ENCODE measurements at regions not wholly inside any gene's neighbourhood (a gene's known extent, or its start where the extent isn't known, plus 50 kb on each side); places are given as distances from the start of the nearest gene placed in this dataset.

GRCh38 chr11:69372589-69373250, 78.8 kb downstream of the MYEOV start:
- H3K27me3 ChIP-seq (ENCODE audit: control insufficient read depth in 2 of 2, insufficient read depth in 2 of 2, low read length in 2 of 2), result no peaks in the 10 kb centered on the region
- no peak overlapping the region for H3K27ac ChIP-seq (ENCODE audit: insufficient read depth, low read depth, low read length)
- intact Hi-C loops (cut with micrococcal nuclease), result no loop called here
- dilution Hi-C loops (cut with MboI; ENCODE audit: extremely low pct_ligation_motif_present, low sequenced_read_pairs), result no loop called here
- no peaks in the 10 kb centered on the region for H3K9me3 ChIP-seq (replicated peaks; ENCODE audit: control insufficient read depth, insufficient read depth, low read length)
- POLR2A ChIA-PET, result no interaction called here
- H3K9me1 ChIP-seq (replicated peaks; ENCODE audit: control insufficient read depth, extremely low read depth, insufficient read depth, low read length), result no peaks in the 10 kb centered on the region
- no peak overlapping the region for H2AFZ ChIP-seq (ENCODE audit: low read depth, low read length)
- H4K20me1 ChIP-seq (replicated peaks; ENCODE audit: control insufficient read depth, extremely low read depth, insufficient read depth, low read length), result no peaks in the 10 kb centered on the region
- no peaks in the 10 kb centered on the region for H3K79me2 ChIP-seq (ENCODE audit: control insufficient read depth, insufficient read depth, low read length)
- FAIRE-seq (no peak), DNase-seq (ENCODE audit: low read depth, low spot score) (no peak)
- no peak overlapping the region for H3K4me3 ChIP-seq (replicated peaks in 1 of 3; ENCODE audit: insufficient read depth in 1 of 3, low read depth in 1 of 3, low read length in 3 of 3)
- H3K36me3 ChIP-seq (ENCODE audit: control insufficient read depth in 2 of 2, extremely low read depth in 1 of 2, insufficient read depth in 2 of 2, low read length in 2 of 2), result no peaks in the 10 kb centered on the region
- H3K4me2 ChIP-seq (ENCODE audit: insufficient read depth, low read length), result no peak overlapping the region
- no TSS peak for BruUV-seq (replicated peaks)
- H3K4me1 ChIP-seq (ENCODE audit: control insufficient read depth, extremely low read depth, insufficient read depth, low read length), result no peaks in the 10 kb centered on the region
- H3K9ac ChIP-seq (replicated peaks; ENCODE audit: extremely low read depth, insufficient read depth, low read length), result no peak overlapping the region
- TF ChIP-seq FOS (IDR thresholded peaks at IDR 0.05; ENCODE audit: borderline replicate concordance, insufficient read depth, low read length), result no peak
- TF ChIP-seq, protein P1, sequence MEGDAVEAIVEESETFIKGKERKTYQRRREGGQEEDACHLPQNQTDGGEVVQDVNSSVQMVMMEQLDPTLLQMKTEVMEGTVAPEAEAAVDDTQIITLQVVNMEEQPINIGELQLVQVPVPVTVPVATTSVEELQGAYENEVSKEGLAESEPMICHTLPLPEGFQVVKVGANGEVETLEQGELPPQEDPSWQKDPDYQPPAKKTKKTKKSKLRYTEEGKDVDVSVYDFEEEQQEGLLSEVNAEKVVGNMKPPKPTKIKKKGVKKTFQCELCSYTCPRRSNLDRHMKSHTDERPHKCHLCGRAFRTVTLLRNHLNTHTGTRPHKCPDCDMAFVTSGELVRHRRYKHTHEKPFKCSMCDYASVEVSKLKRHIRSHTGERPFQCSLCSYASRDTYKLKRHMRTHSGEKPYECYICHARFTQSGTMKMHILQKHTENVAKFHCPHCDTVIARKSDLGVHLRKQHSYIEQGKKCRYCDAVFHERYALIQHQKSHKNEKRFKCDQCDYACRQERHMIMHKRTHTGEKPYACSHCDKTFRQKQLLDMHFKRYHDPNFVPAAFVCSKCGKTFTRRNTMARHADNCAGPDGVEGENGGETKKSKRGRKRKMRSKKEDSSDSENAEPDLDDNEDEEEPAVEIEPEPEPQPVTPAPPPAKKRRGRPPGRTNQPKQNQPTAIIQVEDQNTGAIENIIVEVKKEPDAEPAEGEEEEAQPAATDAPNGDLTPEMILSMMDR (IDR thresholded peaks at IDR 0.05; ENCODE audit: extremely low read depth in 1 of 2, insufficient read depth in 1 of 2, low read depth in 1 of 2, low read length in 2 of 2), result no peak
- CTCF ChIA-PET, result no interaction called here

DNA sequence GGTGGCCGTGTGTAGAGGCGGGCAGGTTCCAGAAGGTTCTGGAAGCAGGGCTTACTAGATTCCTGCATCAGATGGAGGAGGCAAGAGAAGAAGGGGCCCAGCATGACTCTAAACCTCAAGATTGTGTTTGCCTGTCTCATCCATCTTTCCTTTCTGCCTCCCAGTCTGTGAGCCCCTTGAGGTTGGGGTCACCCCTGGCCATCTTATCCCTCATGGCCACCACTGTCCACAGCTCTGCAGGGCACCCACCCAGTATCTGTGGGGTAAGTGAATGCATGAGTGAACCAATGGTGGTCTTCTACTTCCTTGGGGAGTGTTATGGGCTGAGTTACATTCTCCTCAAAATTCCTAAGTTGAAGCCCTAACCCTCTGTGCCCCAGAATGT, 79.3 kb downstream of the MYEOV start:
- H3K27me3 ChIP-seq (ENCODE audit: control insufficient read depth in 2 of 2, insufficient read depth in 2 of 2, low read length in 2 of 2), result no peaks in the 10 kb centered on the region
- intact Hi-C loops (cut with micrococcal nuclease) (no loop called here), dilution Hi-C loops (cut with MboI; ENCODE audit: extremely low pct_ligation_motif_present, low sequenced_read_pairs) (no loop called here)
- H3K4me2 ChIP-seq (ENCODE audit: insufficient read depth, low read length), result no peak overlapping the region
- H3K4me1 ChIP-seq (ENCODE audit: control insufficient read depth, extremely low read depth, insufficient read depth, low read length), result no peaks in the 10 kb centered on the region
- POLR2A ChIA-PET, result no interaction called here
- no peak overlapping the region for H2AFZ ChIP-seq (ENCODE audit: low read depth, low read length)
- FAIRE-seq (no peak), DNase-seq (ENCODE audit: low read depth, low spot score) (no peak)
- H3K9ac ChIP-seq (replicated peaks; ENCODE audit: extremely low read depth, insufficient read depth, low read length), result no peak overlapping the region
- H3K27ac ChIP-seq (ENCODE audit: insufficient read depth, low read depth, low read length), result no peak overlapping the region
- H3K4me3 ChIP-seq (replicated peaks in 1 of 3; ENCODE audit: insufficient read depth in 1 of 3, low read depth in 1 of 3, low read length in 3 of 3), result no peak overlapping the region
- no peaks in the 10 kb centered on the region for H3K9me1 ChIP-seq (replicated peaks; ENCODE audit: control insufficient read depth, extremely low read depth, insufficient read depth, low read length)
- H4K20me1 ChIP-seq (replicated peaks; ENCODE audit: control insufficient read depth, extremely low read depth, insufficient read depth, low read length), result no peaks in the 10 kb centered on the region
- H3K9me3 ChIP-seq (replicated peaks; ENCODE audit: control insufficient read depth, insufficient read depth, low read length), result no peaks in the 10 kb centered on the region
- no peaks in the 10 kb centered on the region for H3K36me3 ChIP-seq (ENCODE audit: control insufficient read depth in 2 of 2, extremely low read depth in 1 of 2, insufficient read depth in 2 of 2, low read length in 2 of 2)
- no peaks in the 10 kb centered on the region for H3K79me2 ChIP-seq (ENCODE audit: control insufficient read depth, insufficient read depth, low read length)
- no TSS peak for BruUV-seq (replicated peaks)
- CTCF ChIA-PET, result no interaction called here
- no peak for TF ChIP-seq FOS (IDR thresholded peaks at IDR 0.05; ENCODE audit: borderline replicate concordance, insufficient read depth, low read length)
- TF ChIP-seq POLR2AphosphoS5 (IDR thresholded peaks at IDR 0.05; ENCODE audit: insufficient read depth, low read depth, low read length), result no peak
- TF ChIP-seq JUN (IDR thresholded peaks at IDR 0.05; ENCODE audit: borderline replicate concordance, insufficient read depth, insufficient read length, low read depth), result no peak
- TF ChIP-seq, protein P1 (IDR thresholded peaks at IDR 0.05; ENCODE audit: extremely low read depth in 1 of 2, insufficient read depth in 1 of 2, low read depth in 1 of 2, low read length in 2 of 2), result no peak
- no peak for TF ChIP-seq MYC (IDR thresholded peaks at IDR 0.05; ENCODE audit: low read depth, low read length)
- TF ChIP-seq GATA2 (IDR thresholded peaks at IDR 0.05; ENCODE audit: insufficient read depth, insufficient read length, low read depth, low read length), result no peak
